ENCODE measurements at regions not wholly inside any gene's neighbourhood (a gene's known extent, or its start where the extent isn't known, plus 50 kb on each side); places are given as distances from the start of the nearest gene placed in this dataset.

DNA sequence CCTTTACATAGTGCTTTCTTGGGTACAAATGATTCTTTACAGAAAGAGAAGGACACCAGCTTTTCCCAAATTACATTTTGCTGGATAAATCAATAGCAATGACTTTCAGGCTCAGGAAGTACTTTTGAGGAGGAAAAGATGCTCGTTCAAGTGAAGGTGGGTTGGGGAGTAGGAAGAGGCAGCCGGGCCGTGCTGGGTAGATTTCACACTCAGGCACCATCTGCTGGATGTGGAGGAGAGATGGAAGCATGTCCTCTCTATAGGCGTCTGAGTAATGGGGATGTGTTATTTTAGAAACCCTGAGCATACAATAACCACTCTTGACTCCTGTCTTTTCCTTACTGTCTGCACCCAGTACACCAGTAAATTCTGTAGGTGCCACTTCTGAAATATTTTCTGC lies 152.3 kb upstream of the LARGE1 start:
- Histone ChIP-seq H3K4me3 (ENCODE audit: low read depth in 1 of 2, low read length in 2 of 2) (no peak overlapping the region), H3K4me1 (ENCODE audit: control insufficient read depth in 2 of 2, insufficient read depth in 2 of 2, low read length in 1 of 2) (no peaks in the 10 kb centered on the region), H3K27me3 (ENCODE audit: control insufficient read depth in 1 of 2, insufficient read depth in 2 of 2, low read length in 2 of 2) (no peaks in the 10 kb centered on the region), H3K9me3 (ENCODE audit: control insufficient read depth in 2 of 2, insufficient read depth in 1 of 2, low read depth in 1 of 2, low read length in 1 of 2) (no peaks in the 10 kb centered on the region), H3K27ac (ENCODE audit: low read depth in 2 of 2, low read length in 1 of 2) (no peak overlapping the region), H3K36me3 (ENCODE audit: control insufficient read depth in 2 of 2, insufficient read depth in 2 of 2, low read length in 1 of 2) (no peaks in the 10 kb centered on the region)
- 54 to 65% methylated on average over 4 of the region's 4 CpGs for WGBS, 2 donors

DNA sequence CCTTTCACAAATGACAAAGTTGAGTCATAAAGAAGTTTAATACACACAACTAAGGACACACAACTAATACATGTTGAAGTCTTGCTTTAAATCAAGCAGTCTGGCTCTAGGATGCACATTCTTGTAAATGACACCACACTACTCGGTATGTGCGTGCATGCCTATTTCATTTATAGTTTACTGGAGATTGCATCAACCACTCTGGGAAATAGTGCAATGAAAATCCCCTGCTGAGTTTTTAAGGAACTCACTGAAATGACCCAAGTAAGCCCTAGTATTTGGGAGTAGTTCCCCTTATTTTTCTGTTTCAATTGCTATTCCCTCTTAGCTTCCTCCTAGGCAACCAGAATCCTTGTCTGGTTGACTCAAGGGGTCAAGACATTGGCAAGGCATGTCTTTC lies 160.2 kb upstream of the LARGE1 start:
- Histone ChIP-seq H3K27ac (ENCODE audit: low read depth in 2 of 2, low read length in 1 of 2) (no peak overlapping the region), H3K27me3 (ENCODE audit: control insufficient read depth in 1 of 2, insufficient read depth in 2 of 2, low read length in 2 of 2) (no peaks in the 10 kb centered on the region), H3K9me3 (ENCODE audit: control insufficient read depth in 2 of 2, insufficient read depth in 1 of 2, low read depth in 1 of 2, low read length in 1 of 2) (no peaks in the 10 kb centered on the region), H3K4me1 (ENCODE audit: control insufficient read depth in 2 of 2, insufficient read depth in 2 of 2, low read length in 1 of 2) (no peaks in the 10 kb centered on the region), H3K36me3 (ENCODE audit: control insufficient read depth in 2 of 2, insufficient read depth in 2 of 2, low read length in 1 of 2) (no peaks in the 10 kb centered on the region), H3K4me3 (ENCODE audit: low read depth in 1 of 2, low read length in 2 of 2) (no peak overlapping the region)
- WGBS, 2 donors = 96% methylated on average over 2 of the region's 2 CpGs

GRCh38 chr22:34096770-34097169 lies 176.5 kb upstream of the LARGE1 start:
- WGBS, 2 donors = 92 to 94% methylated on average over 3 of the region's 3 CpGs

GRCh38 chr22:34099278-34099677 lies 179.0 kb upstream of the LARGE1 start:
- Histone ChIP-seq H3K27ac (ENCODE audit: low read depth in 2 of 2, low read length in 1 of 2) (no peak overlapping the region), H3K4me1 (ENCODE audit: control insufficient read depth in 2 of 2, insufficient read depth in 2 of 2, low read length in 1 of 2) (no peaks in the 10 kb centered on the region), H3K4me3 (ENCODE audit: low read depth in 1 of 2, low read length in 2 of 2) (no peak overlapping the region), H3K36me3 (ENCODE audit: control insufficient read depth in 2 of 2, insufficient read depth in 2 of 2, low read length in 1 of 2) (no peaks in the 10 kb centered on the region), H3K9me3 (ENCODE audit: control insufficient read depth in 2 of 2, insufficient read depth in 1 of 2, low read depth in 1 of 2, low read length in 1 of 2) (no peaks in the 10 kb centered on the region), H3K27me3 (ENCODE audit: control insufficient read depth in 1 of 2, insufficient read depth in 2 of 2, low read length in 2 of 2) (no peaks in the 10 kb centered on the region)
- 19 to 30% methylated on average over 1 of the region's 1 CpG for WGBS, 2 donors

More at GRCh38 chr22:34096770-34097169, 176.5 kb upstream of the LARGE1 start:
- Histone ChIP-seq H3K9me3 (ENCODE audit: control insufficient read depth in 2 of 2, insufficient read depth in 1 of 2, low read depth in 1 of 2, low read length in 1 of 2) (no peaks in the 10 kb centered on the region), H3K4me1 (ENCODE audit: control insufficient read depth in 2 of 2, insufficient read depth in 2 of 2, low read length in 1 of 2) (no peaks in the 10 kb centered on the region), H3K27ac (ENCODE audit: low read depth in 2 of 2, low read length in 1 of 2) (no peak overlapping the region), H3K36me3 (ENCODE audit: control insufficient read depth in 2 of 2, insufficient read depth in 2 of 2, low read length in 1 of 2) (no peaks in the 10 kb centered on the region), H3K4me3 (ENCODE audit: low read depth in 1 of 2, low read length in 2 of 2) (no peak overlapping the region), H3K27me3 (ENCODE audit: control insufficient read depth in 1 of 2, insufficient read depth in 2 of 2, low read length in 2 of 2) (no peaks in the 10 kb centered on the region)

DNA sequence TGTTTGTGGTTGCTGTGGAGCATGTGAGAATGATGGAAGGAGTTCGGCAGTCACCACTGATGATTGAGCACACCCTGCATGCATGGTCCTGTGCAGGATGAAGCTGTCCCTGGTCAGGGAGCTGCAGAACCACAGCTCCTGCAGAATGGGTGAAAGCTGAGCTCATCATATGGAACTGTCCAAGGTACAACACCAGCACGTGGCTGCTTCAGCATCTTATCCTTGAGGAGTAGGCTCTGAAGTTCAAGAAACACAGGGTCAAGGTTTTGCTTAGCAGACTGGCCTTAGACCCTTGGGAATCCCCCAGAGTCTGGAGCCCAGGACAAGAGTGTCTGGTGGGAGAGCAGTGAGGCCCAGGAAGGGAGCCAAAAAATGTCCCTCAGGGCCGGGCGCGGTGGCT lies 182.4 kb upstream of the LARGE1 start:
- H3K27me3 ChIP-seq (ENCODE audit: control insufficient read depth in 1 of 2, insufficient read depth in 2 of 2, low read length in 2 of 2) = no peaks in the 10 kb centered on the region
- no peak overlapping the region for H3K27ac ChIP-seq (ENCODE audit: low read depth in 2 of 2, low read length in 1 of 2)
- no peaks in the 10 kb centered on the region for H3K4me1 ChIP-seq (ENCODE audit: control insufficient read depth in 2 of 2, insufficient read depth in 2 of 2, low read length in 1 of 2)
- WGBS, 2 donors = 68 to 75% methylated on average over 5 of the region's 5 CpGs
- no peak overlapping the region for H3K4me3 ChIP-seq (ENCODE audit: low read depth in 1 of 2, low read length in 2 of 2)
- no peaks in the 10 kb centered on the region for H3K36me3 ChIP-seq (ENCODE audit: control insufficient read depth in 2 of 2, insufficient read depth in 2 of 2, low read length in 1 of 2)
- H3K9me3 ChIP-seq (ENCODE audit: control insufficient read depth in 2 of 2, insufficient read depth in 1 of 2, low read depth in 1 of 2, low read length in 1 of 2) = no peaks in the 10 kb centered on the region

GRCh38 chr22:34105461-34106062 lies 185.3 kb upstream of the LARGE1 start:
- no peak overlapping the region for H3K4me3 ChIP-seq (ENCODE audit: low read depth in 1 of 2, low read length in 2 of 2)
- no peaks in the 10 kb centered on the region for H3K9me3 ChIP-seq (ENCODE audit: control insufficient read depth in 2 of 2, insufficient read depth in 1 of 2, low read depth in 1 of 2, low read length in 1 of 2)
- no peaks in the 10 kb centered on the region for H3K4me1 ChIP-seq (ENCODE audit: control insufficient read depth in 2 of 2, insufficient read depth in 2 of 2, low read length in 1 of 2)
- WGBS, 2 donors = 10 to 12% methylated on average over 10 of the region's 10 CpGs
- no peaks in the 10 kb centered on the region for H3K27me3 ChIP-seq (ENCODE audit: control insufficient read depth in 1 of 2, insufficient read depth in 2 of 2, low read length in 2 of 2)
- no peak overlapping the region for H3K27ac ChIP-seq (ENCODE audit: low read depth in 2 of 2, low read length in 1 of 2)
- H3K36me3 ChIP-seq (ENCODE audit: control insufficient read depth in 2 of 2, insufficient read depth in 2 of 2, low read length in 1 of 2) = no peaks in the 10 kb centered on the region

DNA sequence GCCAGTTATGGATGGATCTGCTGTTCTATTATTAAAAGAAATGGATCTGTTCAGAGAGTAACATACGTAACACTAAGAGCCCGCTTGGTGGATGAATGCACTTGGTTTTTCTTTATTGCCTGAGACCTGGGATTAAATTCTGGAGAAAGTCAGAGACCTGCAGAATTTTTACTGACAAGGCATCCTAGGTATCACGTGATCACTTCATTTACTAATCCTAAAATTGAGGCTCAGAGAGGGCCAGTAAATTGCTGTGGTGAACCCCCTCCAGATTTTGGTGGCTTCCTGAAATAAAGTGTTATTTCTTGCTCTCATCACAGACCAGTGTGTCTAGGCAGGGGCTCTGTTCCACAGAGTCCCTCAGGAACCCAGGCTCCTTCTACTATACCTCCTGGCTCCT lies 187.9 kb upstream of the LARGE1 start:
- Histone ChIP-seq H3K27ac (ENCODE audit: low read depth in 2 of 2, low read length in 1 of 2) (no peak overlapping the region), H3K4me3 (ENCODE audit: low read depth in 1 of 2, low read length in 2 of 2) (no peak overlapping the region), H3K4me1 (ENCODE audit: control insufficient read depth in 2 of 2, insufficient read depth in 2 of 2, low read length in 1 of 2) (no peaks in the 10 kb centered on the region), H3K27me3 (ENCODE audit: control insufficient read depth in 1 of 2, insufficient read depth in 2 of 2, low read length in 2 of 2) (no peaks in the 10 kb centered on the region), H3K36me3 (ENCODE audit: control insufficient read depth in 2 of 2, insufficient read depth in 2 of 2, low read length in 1 of 2) (no peaks in the 10 kb centered on the region), H3K9me3 (ENCODE audit: control insufficient read depth in 2 of 2, insufficient read depth in 1 of 2, low read depth in 1 of 2, low read length in 1 of 2) (no peaks in the 10 kb centered on the region)
- WGBS, 2 donors = 84 to 86% methylated on average over 3 of the region's 3 CpGs

DNA sequence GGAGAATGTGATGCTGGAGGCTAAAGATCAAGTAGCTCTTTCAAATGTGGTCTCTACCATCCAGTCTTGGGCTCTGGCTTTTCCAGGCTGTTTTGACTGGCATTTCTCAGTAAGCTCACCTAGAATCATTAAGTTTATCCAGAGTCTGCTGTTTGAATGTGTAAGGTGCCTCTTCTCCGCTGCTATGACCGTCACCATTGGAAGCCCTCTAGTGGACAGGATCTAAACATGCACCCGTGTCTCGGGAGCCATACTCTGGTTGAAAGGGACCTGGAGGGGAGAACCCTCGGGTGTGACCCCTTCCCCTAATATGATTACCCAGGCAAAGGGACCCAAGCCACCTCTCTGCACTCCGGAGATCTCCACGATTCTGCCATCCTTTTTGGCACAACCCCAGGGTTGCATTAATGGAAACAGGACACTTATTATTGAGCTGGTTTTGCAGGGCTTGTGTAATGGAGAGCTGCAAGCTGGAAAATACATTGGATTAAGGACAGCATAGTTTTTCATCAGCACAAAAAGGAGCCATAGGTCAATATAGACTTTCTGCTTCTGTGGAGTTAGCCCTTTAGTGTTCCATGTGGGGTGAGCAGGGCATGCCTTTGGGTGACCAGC lies 191.0 kb upstream of the LARGE1 start:
- no peak overlapping the region for H3K4me3 ChIP-seq (ENCODE audit: low read depth in 1 of 2, low read length in 2 of 2)
- H3K4me1 ChIP-seq (ENCODE audit: control insufficient read depth in 2 of 2, insufficient read depth in 2 of 2, low read length in 1 of 2) = no peaks in the 10 kb centered on the region
- no peaks in the 10 kb centered on the region for H3K9me3 ChIP-seq (ENCODE audit: control insufficient read depth in 2 of 2, insufficient read depth in 1 of 2, low read depth in 1 of 2, low read length in 1 of 2)
- H3K36me3 ChIP-seq (ENCODE audit: control insufficient read depth in 2 of 2, insufficient read depth in 2 of 2, low read length in 1 of 2) = no peaks in the 10 kb centered on the region
- H3K27me3 ChIP-seq (ENCODE audit: control insufficient read depth in 1 of 2, insufficient read depth in 2 of 2, low read length in 2 of 2) = no peaks in the 10 kb centered on the region
- WGBS, 2 donors = 8 to 11% methylated on average over 7 of the region's 7 CpGs
- no peak overlapping the region for H3K27ac ChIP-seq (ENCODE audit: low read depth in 2 of 2, low read length in 1 of 2)

DNA sequence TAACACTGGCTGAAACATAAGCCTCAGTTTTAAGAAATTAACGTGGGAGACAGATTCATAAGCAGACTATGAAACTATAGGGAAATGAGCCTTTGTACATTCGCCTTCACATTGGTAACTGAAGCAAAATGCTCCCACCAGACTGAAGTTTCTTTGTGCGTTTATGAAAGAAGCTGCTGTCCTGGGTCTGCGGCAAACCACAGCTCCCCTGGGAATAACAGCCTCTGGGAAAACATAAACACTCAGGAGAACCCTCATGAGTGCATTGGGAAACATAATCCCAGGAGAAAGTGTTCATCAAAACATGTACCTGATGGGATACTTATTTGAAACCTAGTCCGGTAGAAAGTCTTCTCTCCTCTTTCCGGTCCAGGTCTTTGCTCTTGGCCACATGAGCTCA lies 193.1 kb upstream of the LARGE1 start:
- Histone ChIP-seq H3K4me1 (ENCODE audit: control insufficient read depth in 2 of 2, insufficient read depth in 2 of 2, low read length in 1 of 2) (no peaks in the 10 kb centered on the region), H3K4me3 (ENCODE audit: low read depth in 1 of 2, low read length in 2 of 2) (no peak overlapping the region), H3K27me3 (ENCODE audit: control insufficient read depth in 1 of 2, insufficient read depth in 2 of 2, low read length in 2 of 2) (no peaks in the 10 kb centered on the region), H3K36me3 (ENCODE audit: control insufficient read depth in 2 of 2, insufficient read depth in 2 of 2, low read length in 1 of 2) (no peaks in the 10 kb centered on the region), H3K9me3 (ENCODE audit: control insufficient read depth in 2 of 2, insufficient read depth in 1 of 2, low read depth in 1 of 2, low read length in 1 of 2) (no peaks in the 10 kb centered on the region), H3K27ac (ENCODE audit: low read depth in 2 of 2, low read length in 1 of 2) (no peak overlapping the region)
- WGBS, 2 donors = 75 to 77% methylated on average over 6 of the region's 6 CpGs

GRCh38 chr22:34114406-34114805 lies 194.1 kb upstream of the LARGE1 start:
- Histone ChIP-seq H3K36me3 (ENCODE audit: control insufficient read depth in 2 of 2, insufficient read depth in 2 of 2, low read length in 1 of 2) (no peaks in the 10 kb centered on the region), H3K9me3 (ENCODE audit: control insufficient read depth in 2 of 2, insufficient read depth in 1 of 2, low read depth in 1 of 2, low read length in 1 of 2) (no peaks in the 10 kb centered on the region), H3K4me3 (ENCODE audit: low read depth in 1 of 2, low read length in 2 of 2) (no peak overlapping the region), H3K4me1 (ENCODE audit: control insufficient read depth in 2 of 2, insufficient read depth in 2 of 2, low read length in 1 of 2) (no peaks in the 10 kb centered on the region), H3K27me3 (ENCODE audit: control insufficient read depth in 1 of 2, insufficient read depth in 2 of 2, low read length in 2 of 2) (no peaks in the 10 kb centered on the region), H3K27ac (ENCODE audit: low read depth in 2 of 2, low read length in 1 of 2) (no peak overlapping the region)
- 44 to 60% methylated on average over 2 of the region's 2 CpGs for WGBS, 2 donors

Data from esophagus (tissue), 2 donors.